ENCODE measurements at regions not wholly inside any gene's neighbourhood (a gene's known extent, or its start where the extent isn't known, plus 50 kb on each side); places are given as distances from the start of the nearest gene placed in this dataset.

DNA sequence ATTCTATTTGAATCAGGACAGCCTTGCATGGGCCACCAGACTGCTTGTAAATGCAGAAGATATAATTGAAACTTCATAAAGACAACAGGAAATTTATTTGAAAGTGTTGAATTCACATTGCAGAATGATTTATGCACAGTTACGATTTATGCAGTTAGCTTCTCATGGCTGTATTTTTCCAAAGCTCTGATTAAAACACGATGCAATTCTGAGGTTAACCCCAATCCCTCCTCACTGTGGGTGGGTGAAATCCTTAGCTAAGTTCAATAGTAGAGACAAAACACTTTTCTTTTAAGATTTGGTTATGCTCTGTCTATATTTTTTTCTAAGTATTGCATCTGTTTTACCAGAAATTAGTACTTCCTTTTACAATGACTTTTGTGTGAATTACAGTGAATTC, 728.8 kb upstream of the IGFBP3 start:
- FAIRE-seq, result no peak
- no peak for DNase-seq (ENCODE audit: low spot score)

DNA sequence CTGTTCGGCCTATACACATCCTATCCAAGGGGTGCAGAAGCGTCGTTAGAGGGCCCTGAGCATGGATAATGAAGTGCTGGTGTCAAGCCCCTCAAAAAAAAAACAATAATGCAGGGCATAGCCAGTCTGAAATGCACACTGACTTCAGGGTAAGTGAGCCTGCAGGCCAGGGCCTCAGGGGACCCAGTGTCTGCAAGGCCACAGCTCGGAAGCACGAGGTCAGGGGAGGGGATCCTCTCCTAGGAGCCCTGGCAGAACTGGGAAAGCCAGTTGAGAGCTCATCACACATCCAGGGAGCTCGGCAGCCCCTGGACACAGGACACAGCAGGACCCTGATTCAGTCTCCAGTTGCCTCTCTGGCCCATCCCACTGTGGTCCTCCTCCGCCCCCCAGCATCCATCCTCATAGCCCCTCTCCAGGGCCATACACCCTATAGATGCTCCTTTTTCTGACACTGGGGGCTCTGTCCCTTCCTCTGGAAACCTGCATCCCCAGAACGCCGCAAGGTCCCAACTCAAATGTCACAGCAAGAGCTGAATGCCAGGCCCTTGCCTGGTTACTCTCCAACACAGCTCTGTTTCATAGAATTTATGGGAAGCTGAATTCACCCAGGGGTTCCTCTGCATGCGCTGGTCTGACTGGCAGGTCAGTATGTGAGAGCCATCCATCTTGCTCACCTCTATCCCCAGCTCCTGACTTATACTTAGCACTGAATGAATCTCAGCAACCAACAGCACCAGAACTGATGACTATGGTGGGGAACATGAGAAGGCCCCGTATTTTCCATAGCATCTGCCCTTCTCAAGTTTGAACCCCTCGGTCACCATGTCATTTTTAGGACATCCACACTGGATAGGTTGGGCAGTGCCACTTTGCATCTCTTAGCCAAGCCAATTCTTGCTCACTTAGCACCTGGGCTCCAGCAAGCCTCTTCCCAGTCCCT, 717.0 kb upstream of the IGFBP3 start:
- FAIRE-seq (no peak), DNase-seq (ENCODE audit: low spot score) (no peak)

GRCh38 chr7:46636022-46636421, 715.0 kb upstream of the IGFBP3 start:
- DNase-seq (ENCODE audit: low spot score) (no peak), FAIRE-seq (no peak)

- DNase-seq (ENCODE audit: low spot score), result no peak
- no peak for FAIRE-seq
Measured at GRCh38 chr7:46633630-46634240, 712.7 kb upstream of the IGFBP3 start.

- no peak for DNase-seq (ENCODE audit: low spot score)
- FAIRE-seq, result no peak
Measured at GRCh38 chr7:46633200-46633599, 712.1 kb upstream of the IGFBP3 start.

DNA sequence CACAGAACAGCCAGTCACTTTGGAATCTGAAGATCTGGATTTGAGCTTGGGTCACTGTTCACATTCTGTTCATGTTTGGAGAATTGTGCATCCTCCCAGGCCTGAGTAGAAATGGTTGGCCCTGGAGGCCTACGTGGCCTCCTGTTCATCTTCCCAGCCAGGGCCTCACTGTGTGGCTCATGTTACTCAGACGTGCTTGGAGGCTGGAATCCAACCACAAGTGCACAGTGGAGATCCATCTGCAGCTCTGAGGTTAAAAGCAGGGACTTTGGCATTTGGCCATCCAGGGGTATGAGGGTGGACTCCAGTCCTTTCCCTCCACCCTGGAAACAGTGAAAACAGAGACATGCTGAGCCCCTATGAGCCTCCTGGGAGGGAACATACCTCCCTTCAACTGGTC, 709.0 kb upstream of the IGFBP3 start:
- FAIRE-seq (no peak), DNase-seq (ENCODE audit: low spot score) (no peak)

DNA sequence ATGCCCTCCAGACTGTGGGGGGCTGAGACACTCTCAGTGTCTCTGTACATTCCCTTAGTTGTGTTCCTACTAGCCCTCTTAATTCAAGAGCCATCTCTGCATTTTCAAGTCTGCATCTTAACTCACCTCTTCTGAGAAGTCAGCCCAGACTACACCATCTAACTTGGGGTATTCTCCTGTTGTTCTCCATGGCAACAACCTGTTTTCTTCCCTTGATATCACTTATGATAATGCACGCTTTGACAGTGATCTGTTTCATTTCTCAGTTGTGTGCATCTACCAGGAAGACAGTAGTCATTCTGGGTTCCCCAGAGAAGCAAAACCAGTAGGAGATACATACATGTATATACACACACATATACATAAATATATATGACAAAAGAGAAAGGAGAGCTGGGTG, 707.3 kb upstream of the IGFBP3 start:
- FAIRE-seq (no peak), DNase-seq (ENCODE audit: low spot score) (no peak)

- DNase-seq (ENCODE audit: low spot score) (no peak), FAIRE-seq (no peak)
Measured at GRCh38 chr7:46626691-46627310, 705.7 kb upstream of the IGFBP3 start.

DNA sequence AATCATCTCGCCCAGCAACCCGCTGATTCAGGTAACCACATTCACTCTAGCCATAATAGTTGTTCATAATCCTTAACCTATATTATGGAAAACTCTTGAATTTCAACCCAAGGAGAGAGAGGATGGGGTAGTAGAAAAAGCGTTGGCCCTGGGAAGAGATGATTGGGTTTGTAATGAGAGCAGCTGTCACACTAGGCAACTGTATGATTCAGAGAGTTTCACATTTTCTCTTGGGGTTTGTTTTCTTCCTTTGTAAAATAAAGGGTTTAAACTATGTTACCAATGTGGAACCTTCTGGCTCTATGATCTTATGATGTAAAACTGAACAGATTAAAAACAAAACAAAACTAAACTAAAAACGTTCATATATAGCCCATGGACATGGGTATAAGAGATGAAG, 705.2 kb upstream of the IGFBP3 start:
- FAIRE-seq (no peak), DNase-seq (ENCODE audit: low spot score) (no peak)

DNA sequence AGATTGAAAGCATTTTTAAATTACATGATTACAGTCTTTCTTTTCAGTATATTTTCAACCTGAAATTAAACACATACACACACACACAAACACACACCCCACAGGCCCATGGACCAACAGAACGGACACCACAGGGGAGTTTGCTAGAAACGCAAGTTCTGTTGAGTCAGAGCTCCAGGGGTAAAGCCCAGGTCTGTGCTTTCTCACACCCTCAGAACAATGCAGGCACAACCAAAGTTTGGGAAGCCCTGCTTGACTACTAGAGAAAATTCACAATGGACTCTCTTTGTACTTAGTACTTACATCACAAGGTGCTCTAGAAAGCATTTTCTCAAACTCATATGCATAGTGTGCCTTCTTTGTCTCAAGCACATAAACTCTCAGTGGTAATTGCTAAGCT, 704.0 kb upstream of the IGFBP3 start:
- DNase-seq (ENCODE audit: low spot score) (no peak), FAIRE-seq (no peak)

- DNase-seq (ENCODE audit: low spot score), result no peak
Measured at GRCh38 chr7:46622251-46622650, 701.2 kb upstream of the IGFBP3 start.

DNA sequence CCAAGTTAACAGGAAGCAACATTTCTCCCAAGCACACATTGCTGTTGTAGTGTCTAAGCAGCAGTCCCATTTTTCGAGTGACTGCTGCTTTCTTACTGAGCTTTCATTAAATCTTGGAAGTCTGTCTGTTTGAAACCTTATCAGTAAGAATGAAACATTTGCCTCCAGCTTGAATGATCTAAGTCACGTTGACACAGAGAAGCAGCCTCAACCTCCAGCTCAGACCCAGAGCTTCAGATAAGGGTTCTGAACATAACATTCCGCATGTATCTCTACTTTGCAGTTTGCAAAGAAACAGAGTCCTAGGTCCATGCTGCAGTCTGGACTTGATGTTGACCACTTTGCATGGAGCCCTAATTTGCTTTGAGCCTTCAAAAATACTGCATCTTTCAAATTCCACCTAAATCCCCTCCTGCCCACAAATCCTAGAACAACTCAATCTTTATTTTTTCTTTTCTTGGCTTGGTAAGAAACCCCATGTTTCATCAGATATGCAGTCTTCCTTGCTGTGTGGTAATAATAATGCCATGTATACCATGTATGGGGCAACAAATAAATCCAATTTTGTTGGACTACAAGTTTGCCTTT, 698.7 kb upstream of the IGFBP3 start:
- FAIRE-seq (no peak), DNase-seq (ENCODE audit: low spot score) (no peak)

More at GRCh38 chr7:46622251-46622650, 701.2 kb upstream of the IGFBP3 start:
- FAIRE-seq, result no peak

- FAIRE-seq (no peak), DNase-seq (ENCODE audit: low spot score) (peak; percentile 33)
Measured at GRCh38 chr7:46616636-46617035, 695.6 kb upstream of the IGFBP3 start.

DNA sequence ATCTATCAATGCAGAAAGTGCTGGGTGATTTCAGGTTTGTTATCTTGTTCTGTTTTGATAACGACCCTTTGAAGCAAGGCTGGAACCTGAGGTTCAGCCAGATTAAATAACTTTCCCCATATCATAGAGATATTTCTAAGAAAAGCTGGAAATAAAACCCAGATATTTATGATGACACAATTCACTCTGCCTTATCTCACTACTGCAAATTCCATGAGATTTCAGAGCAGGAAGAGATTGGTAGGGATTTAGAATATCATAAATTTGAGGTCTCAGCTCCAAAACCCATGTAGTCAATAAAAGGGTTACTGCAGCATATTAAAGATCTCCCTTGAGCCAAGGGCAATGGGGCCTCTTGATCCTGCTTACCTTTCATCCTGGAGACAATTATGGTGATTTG, 692.5 kb upstream of the IGFBP3 start:
- FAIRE-seq, result no peak
- DNase-seq (ENCODE audit: low spot score), result no peak

DNA sequence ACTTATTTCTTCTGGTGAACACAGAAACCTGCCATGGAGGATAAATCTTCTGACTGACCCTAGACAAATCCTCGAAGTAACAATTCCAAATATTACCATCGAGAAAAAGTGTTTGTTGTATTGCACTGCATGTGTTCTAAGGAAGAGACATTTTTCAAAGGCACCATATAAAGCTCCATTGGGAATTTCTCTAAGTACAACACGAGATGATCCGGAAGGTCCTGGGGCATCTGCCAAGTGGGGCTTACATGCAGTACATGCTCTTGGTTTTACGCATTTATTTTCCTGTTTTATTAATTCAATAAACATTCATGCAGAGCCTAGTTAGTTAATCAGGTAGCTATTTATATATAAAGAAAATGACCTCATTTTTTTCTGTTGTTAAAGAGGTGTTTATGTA, 692.0 kb upstream of the IGFBP3 start:
- DNase-seq (ENCODE audit: low spot score) (no peak), FAIRE-seq (no peak)

- DNase-seq (ENCODE audit: low spot score) (no peak), FAIRE-seq (no peak)
Measured at GRCh38 chr7:46611508-46611907, 690.4 kb upstream of the IGFBP3 start.

- FAIRE-seq (no peak), DNase-seq (ENCODE audit: low spot score) (no peak)
Measured at GRCh38 chr7:46610746-46611145, 689.7 kb upstream of the IGFBP3 start.

- DNase-seq (ENCODE audit: low spot score), result no peak
- no peak for FAIRE-seq
Measured at GRCh38 chr7:46607176-46607575, 686.1 kb upstream of the IGFBP3 start.

GRCh38 chr7:46606761-46607160, 685.7 kb upstream of the IGFBP3 start:
- DNase-seq (ENCODE audit: low spot score) (no peak), FAIRE-seq (no peak)

GRCh38 chr7:46604241-46604661, 683.2 kb upstream of the IGFBP3 start:
- peak; percentile 2 for FAIRE-seq

DNA sequence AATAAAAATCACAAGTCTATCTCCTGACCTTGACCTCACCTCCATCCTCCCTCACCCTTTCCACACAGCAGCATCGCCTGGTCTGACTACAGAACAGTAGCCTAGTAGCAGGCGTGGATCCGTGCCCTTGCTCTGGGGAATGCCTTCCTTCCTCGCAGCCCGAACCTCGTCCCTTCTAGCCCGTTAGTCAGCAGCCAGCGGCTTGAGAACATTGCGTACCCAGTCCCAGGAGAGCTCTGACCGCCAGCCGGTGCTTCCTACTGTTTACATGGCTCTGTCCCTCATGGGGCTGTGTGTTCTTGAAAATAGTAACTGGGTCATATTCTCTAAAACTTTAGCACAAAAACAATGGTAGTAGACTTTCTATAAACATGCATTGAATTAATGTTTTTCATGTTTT, 682.7 kb upstream of the IGFBP3 start:
- FAIRE-seq (no peak), DNase-seq (ENCODE audit: low spot score) (no peak)

More at GRCh38 chr7:46604241-46604661, 683.2 kb upstream of the IGFBP3 start:
- DNase-seq (ENCODE audit: low spot score), result no peak

DNA sequence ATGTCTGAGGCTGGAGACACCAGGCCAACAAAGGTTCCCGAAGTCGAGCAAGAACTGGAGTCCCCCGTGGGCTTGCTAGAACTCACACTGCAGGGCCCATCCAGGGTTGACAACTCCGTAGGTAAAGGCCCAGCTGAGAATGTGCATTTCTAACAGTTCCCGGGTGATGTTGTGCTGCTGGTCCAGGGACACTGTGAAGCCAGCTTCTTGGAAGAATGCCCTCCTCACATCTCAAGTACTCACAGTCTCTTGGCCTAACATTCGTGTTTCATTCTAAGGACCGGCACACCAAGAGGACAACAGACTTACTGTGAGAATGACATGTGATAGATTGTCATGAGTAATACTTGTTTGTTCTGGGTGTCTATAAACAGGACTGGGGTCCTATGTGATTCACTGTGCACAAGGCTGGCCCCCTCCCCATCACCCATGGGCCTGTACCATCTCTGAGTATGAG, 682.3 kb upstream of the IGFBP3 start:
- FAIRE-seq, result no peak
- no peak for DNase-seq (ENCODE audit: low spot score)
